ENCODE measurements at regions not wholly inside any gene's neighbourhood (a gene's known extent, or its start where the extent isn't known, plus 50 kb on each side); places are given as distances from the start of the nearest gene placed in this dataset.

DNA sequence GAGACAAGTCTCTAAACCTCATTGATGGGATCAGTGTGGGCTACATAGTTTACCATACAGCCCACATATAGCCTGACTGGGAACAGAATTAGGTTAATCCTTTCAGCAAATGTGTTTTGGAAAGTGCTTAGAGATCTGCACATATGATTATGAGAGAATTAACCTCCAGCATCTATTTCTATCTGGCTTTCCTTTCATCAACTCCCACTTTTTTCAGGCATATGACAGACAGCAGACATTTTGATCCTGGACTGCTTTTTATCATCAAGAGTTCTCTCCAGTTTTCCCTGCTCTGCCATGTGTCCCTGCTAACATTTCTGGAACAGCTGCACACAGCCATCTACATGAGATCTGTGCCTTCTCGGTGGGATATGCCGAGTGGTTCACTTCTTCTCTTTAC, 139.5 kb upstream of the LRP1B start:
- no peaks in the 10 kb centered on the region for H3K9me3 ChIP-seq
- H3K27me3 Mint-ChIP-seq (ENCODE audit: insufficient read depth, unreplicated experiment) = peaks cover 6% of the 10 kb centered on the region
- CTCF ChIA-PET = no interaction called here
- H3K4me3 ChIP-seq (ENCODE audit: low read depth, low read length) = no peak overlapping the region
- no peaks in the 10 kb centered on the region for H3K9me3 Mint-ChIP-seq (ENCODE audit: unreplicated experiment)
- no TSS peak for BruUV-seq (replicated peaks)
- no peaks in the 10 kb centered on the region for H3K4me1 Mint-ChIP-seq (ENCODE audit: low read depth, unreplicated experiment)
- H3K27ac Mint-ChIP-seq (ENCODE audit: unreplicated experiment) = no peak overlapping the region
- H3K4me1 ChIP-seq = no peaks in the 10 kb centered on the region
- intact Hi-C loops (cut with micrococcal nuclease; ENCODE audit: unreplicated experiment) = no loop called here
- no peaks in the 10 kb centered on the region for H3K36me3 Mint-ChIP-seq (ENCODE audit: insufficient read depth, unreplicated experiment)
- no peak overlapping the region for H3K4me3 Mint-ChIP-seq (ENCODE audit: unreplicated experiment)
- POLR2A ChIA-PET = no interaction called here
- no peaks in the 10 kb centered on the region for H3K27me3 ChIP-seq (replicated peaks; ENCODE audit: control insufficient read depth, insufficient read depth, low read length)
- no peaks in the 10 kb centered on the region for H3K36me3 ChIP-seq (ENCODE audit: control insufficient read depth, insufficient read depth, low read length)
- TF ChIP-seq, protein P1, sequence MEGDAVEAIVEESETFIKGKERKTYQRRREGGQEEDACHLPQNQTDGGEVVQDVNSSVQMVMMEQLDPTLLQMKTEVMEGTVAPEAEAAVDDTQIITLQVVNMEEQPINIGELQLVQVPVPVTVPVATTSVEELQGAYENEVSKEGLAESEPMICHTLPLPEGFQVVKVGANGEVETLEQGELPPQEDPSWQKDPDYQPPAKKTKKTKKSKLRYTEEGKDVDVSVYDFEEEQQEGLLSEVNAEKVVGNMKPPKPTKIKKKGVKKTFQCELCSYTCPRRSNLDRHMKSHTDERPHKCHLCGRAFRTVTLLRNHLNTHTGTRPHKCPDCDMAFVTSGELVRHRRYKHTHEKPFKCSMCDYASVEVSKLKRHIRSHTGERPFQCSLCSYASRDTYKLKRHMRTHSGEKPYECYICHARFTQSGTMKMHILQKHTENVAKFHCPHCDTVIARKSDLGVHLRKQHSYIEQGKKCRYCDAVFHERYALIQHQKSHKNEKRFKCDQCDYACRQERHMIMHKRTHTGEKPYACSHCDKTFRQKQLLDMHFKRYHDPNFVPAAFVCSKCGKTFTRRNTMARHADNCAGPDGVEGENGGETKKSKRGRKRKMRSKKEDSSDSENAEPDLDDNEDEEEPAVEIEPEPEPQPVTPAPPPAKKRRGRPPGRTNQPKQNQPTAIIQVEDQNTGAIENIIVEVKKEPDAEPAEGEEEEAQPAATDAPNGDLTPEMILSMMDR (IDR thresholded peaks at IDR 0.05; ENCODE audit: insufficient read depth in 1 of 2, low read depth in 1 of 2, low read length in 1 of 2, severe bottlenecking in 1 of 2, unreplicated experiment in 1 of 2) = no peak
- DNase-seq = no peak

DNA sequence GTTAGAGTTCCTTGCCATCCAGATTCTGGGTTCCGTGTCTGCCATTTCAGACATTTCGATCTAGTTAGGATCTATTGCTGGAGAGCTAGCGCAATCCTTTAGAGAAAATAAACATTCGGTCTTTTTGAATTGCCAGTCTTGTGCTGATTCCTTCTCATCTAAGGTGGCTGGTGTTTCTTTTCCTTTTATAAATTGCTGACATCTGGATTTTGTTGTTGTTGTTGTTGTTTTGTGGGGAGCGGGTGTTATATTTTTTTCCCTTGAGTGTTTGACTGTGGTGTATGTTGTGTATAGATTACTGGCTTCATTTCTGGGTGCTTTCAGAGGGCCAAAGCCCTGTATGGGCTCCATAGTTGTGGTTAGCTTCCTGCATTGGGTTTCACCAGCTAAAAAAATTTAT, 128.5 kb upstream of the LRP1B start:
- Histone ChIP-seq H3K36me3 (ENCODE audit: control insufficient read depth, insufficient read depth, low read length) (no peaks in the 10 kb centered on the region), H3K4me1 (no peaks in the 10 kb centered on the region), H3K4me3 (ENCODE audit: low read depth, low read length) (no peak overlapping the region), H3K27me3 (replicated peaks; ENCODE audit: control insufficient read depth, insufficient read depth, low read length) (no peaks in the 10 kb centered on the region), H3K9me3 (no peaks in the 10 kb centered on the region)
- Mint-ChIP-seq H3K4me1 (ENCODE audit: low read depth, unreplicated experiment) (no peaks in the 10 kb centered on the region), H3K4me3 (ENCODE audit: unreplicated experiment) (no peak overlapping the region), H3K27ac (ENCODE audit: unreplicated experiment) (no peak overlapping the region), H3K27me3 (ENCODE audit: insufficient read depth, unreplicated experiment) (no peaks in the 10 kb centered on the region), H3K36me3 (ENCODE audit: insufficient read depth, unreplicated experiment) (no peaks in the 10 kb centered on the region), H3K9me3 (ENCODE audit: unreplicated experiment) (no peaks in the 10 kb centered on the region)
- CTCF ChIA-PET = no interaction called here
- TF ChIP-seq, protein P1 (IDR thresholded peaks at IDR 0.05; ENCODE audit: insufficient read depth in 1 of 2, low read depth in 1 of 2, low read length in 1 of 2, severe bottlenecking in 1 of 2, unreplicated experiment in 1 of 2) = no peak
- BruUV-seq (replicated peaks) = no TSS peak
- POLR2A ChIA-PET = no interaction called here
- intact Hi-C loops (cut with micrococcal nuclease; ENCODE audit: unreplicated experiment) = no loop called here
- no peak for DNase-seq

- no peaks in the 10 kb centered on the region for H3K9me3 Mint-ChIP-seq (ENCODE audit: unreplicated experiment)
- DNase-seq = no peak
- ChIA-PET POLR2A (no interaction called here), CTCF (no interaction called here)
- H3K4me3 ChIP-seq (ENCODE audit: low read depth, low read length) = no peak overlapping the region
- no peaks in the 10 kb centered on the region for H3K36me3 Mint-ChIP-seq (ENCODE audit: insufficient read depth, unreplicated experiment)
- H3K4me1 ChIP-seq = no peaks in the 10 kb centered on the region
- no peaks in the 10 kb centered on the region for H3K27me3 ChIP-seq (replicated peaks; ENCODE audit: control insufficient read depth, insufficient read depth, low read length)
- no peak overlapping the region for H3K4me3 Mint-ChIP-seq (ENCODE audit: unreplicated experiment)
- TF ChIP-seq, protein P1 (IDR thresholded peaks at IDR 0.05; ENCODE audit: insufficient read depth in 1 of 2, low read depth in 1 of 2, low read length in 1 of 2, severe bottlenecking in 1 of 2, unreplicated experiment in 1 of 2) = no peak
- H3K36me3 ChIP-seq (ENCODE audit: control insufficient read depth, insufficient read depth, low read length) = no peaks in the 10 kb centered on the region
- H3K27ac Mint-ChIP-seq (ENCODE audit: unreplicated experiment) = no peak overlapping the region
- H3K9me3 ChIP-seq = no peaks in the 10 kb centered on the region
- no peaks in the 10 kb centered on the region for H3K4me1 Mint-ChIP-seq (ENCODE audit: low read depth, unreplicated experiment)
- no peaks in the 10 kb centered on the region for H3K27me3 Mint-ChIP-seq (ENCODE audit: insufficient read depth, unreplicated experiment)
- no TSS peak for BruUV-seq (replicated peaks)
- intact Hi-C loops (cut with micrococcal nuclease; ENCODE audit: unreplicated experiment) = no loop called here
These were observed 123.2 kb upstream of the LRP1B start for GRCh38 chr2:142254031-142254430.

Data from Caco-2 (cell line).